ENCODE measurements at regions not wholly inside any gene's neighbourhood (a gene's known extent, or its start where the extent isn't known, plus 50 kb on each side); places are given as distances from the start of the nearest gene placed in this dataset.

DNA sequence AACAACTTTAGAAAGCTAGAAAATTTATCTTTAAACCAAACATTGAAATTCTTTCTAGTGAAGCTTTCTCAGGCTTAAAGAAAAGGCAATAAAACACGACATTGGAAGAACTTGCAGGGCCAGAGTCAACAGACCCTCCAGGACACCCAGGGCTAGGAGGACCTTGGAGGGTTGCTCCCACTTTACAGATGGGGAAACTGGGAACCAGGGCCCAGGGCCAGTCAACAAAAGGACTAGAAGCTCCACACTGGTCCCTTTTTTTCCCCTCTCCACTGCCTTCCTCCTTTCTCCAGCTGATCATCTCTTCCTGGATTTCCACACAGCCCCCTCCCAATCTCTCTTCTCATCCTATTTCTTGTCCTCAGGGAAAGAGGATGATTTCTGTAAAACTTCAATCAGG, 307.7 kb upstream of the CDH5 start:
- H3K4me3 ChIP-seq (ENCODE audit: low read depth, low read length): no peak overlapping the region
- TF ChIP-seq, protein P1, sequence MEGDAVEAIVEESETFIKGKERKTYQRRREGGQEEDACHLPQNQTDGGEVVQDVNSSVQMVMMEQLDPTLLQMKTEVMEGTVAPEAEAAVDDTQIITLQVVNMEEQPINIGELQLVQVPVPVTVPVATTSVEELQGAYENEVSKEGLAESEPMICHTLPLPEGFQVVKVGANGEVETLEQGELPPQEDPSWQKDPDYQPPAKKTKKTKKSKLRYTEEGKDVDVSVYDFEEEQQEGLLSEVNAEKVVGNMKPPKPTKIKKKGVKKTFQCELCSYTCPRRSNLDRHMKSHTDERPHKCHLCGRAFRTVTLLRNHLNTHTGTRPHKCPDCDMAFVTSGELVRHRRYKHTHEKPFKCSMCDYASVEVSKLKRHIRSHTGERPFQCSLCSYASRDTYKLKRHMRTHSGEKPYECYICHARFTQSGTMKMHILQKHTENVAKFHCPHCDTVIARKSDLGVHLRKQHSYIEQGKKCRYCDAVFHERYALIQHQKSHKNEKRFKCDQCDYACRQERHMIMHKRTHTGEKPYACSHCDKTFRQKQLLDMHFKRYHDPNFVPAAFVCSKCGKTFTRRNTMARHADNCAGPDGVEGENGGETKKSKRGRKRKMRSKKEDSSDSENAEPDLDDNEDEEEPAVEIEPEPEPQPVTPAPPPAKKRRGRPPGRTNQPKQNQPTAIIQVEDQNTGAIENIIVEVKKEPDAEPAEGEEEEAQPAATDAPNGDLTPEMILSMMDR (conservative IDR thresholded peaks at IDR 0.05; ENCODE audit: low read depth, low read length): no peak
- DNase-seq (ENCODE audit: low read depth): no peak

DNA sequence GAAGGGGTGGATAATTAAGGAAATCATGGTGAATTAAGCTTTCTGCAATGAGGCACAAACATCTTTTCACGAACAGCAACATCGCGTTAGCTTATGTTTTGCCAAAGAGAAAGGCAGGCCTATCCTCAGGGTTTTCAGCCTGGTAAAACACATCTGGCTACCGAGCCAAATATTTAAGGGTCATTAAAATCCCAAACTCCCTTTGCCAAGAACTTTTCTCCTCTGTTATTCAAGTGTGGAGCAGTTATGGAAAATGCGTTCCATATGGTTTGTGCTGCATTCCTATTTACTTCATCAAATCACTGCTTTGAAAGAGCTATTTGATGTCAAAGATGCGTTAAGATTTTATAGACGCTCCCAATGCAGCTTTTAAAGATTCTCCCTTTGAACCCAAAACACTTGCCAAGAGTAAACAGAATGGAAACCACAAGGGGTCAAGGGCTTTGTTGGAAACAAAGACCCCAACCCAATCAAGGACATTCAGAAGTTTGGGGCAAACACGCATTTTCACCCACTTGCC, 308.3 kb upstream of the CDH5 start:
- no peak overlapping the region for H3K4me3 ChIP-seq (ENCODE audit: low read depth, low read length)
- TF ChIP-seq, protein P1 (conservative IDR thresholded peaks at IDR 0.05; ENCODE audit: low read depth, low read length): no peak
- DNase-seq (ENCODE audit: low read depth): no peak

DNA sequence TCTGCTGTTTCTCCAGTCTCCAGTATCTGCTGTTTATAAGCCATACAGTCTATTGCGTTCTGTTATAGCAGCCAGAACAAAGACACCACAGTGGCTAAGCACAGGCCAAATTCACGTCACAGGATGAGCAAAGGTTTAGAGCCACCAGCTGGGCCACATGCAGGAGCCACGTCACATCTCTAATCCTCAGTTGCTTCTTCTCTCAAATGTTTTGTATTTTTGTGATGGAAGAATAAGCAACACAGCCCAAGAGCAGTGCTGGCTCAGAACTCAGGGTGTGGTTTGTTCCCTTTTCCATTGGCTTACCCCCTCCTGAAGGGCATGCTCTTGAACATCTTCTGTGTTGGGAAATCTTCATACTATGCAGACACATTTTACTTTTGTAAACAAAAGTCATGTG, 309.4 kb upstream of the CDH5 start:
- H3K4me3 ChIP-seq (ENCODE audit: low read depth, low read length): no peak overlapping the region
- DNase-seq (ENCODE audit: low read depth): no peak
- TF ChIP-seq, protein P1 (conservative IDR thresholded peaks at IDR 0.05; ENCODE audit: low read depth, low read length): no peak

DNA sequence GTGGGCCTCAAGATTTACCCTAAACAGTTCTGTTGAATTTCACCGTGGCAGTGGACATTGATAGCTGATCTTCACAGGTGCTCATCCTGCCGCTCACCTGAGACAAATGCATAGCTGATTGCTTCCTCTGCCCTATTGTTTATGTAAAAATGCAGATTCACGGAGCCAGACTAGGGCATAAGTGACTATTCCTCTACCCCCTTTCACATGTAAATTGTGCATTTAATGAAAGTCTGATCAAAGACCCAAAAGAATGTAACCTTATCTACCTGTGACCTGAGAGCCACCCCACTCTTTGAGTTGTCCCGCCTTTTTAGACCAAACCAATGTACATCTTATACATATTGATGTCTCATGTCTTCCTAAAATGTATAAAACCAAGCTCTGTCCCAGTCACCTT, 312.4 kb upstream of the CDH5 start:
- no peak for DNase-seq (ENCODE audit: low read depth)
- TF ChIP-seq, protein P1 (conservative IDR thresholded peaks at IDR 0.05; ENCODE audit: low read depth, low read length): no peak
- no peak overlapping the region for H3K4me3 ChIP-seq (ENCODE audit: low read depth, low read length)

DNA sequence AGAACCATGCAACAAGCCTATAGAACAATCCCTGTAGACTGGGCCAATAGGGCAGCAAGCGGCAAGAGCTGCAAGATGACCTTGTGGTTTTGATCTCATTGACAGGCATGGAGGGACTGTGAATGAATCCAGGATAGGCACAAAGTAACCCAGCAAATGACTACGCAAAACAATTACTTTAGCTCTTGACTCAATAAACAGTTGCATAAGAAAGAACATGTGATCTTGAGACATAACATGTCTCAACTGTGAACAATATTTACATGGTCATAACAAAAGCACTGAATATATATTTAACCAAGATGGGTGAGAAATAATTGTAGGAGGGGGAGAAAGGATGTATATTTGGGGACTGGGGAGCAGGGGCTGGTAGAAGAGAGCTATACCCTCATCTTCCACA, 313.7 kb upstream of the CDH5 start:
- peak; percentile 26 for DNase-seq (ENCODE audit: low read depth)
- TF ChIP-seq, protein P1 (conservative IDR thresholded peaks at IDR 0.05; ENCODE audit: low read depth, low read length): no peak
- no peak overlapping the region for H3K4me3 ChIP-seq (ENCODE audit: low read depth, low read length)

DNA sequence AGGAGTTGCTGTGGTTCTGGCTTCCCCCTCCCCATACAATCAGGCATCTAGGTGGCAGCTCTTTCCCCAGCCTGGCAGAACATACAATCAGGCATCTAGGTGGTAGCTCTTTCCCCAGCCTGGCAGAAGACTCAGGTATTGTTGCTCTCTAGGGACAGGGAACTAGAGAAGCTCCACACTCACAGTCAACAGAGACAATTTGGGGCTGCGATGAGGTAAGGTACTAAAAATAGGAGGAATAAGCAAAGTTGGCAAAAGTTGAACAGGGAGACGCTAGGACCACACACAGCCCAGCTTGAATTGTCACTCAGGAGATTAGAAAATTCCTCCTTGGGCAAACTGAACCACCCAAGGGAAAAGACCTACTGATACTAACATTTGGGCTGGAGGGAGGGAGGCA, 315.5 kb upstream of the CDH5 start:
- DNase-seq (ENCODE audit: low read depth): no peak
- no peak overlapping the region for H3K4me3 ChIP-seq (ENCODE audit: low read depth, low read length)
- TF ChIP-seq, protein P1 (conservative IDR thresholded peaks at IDR 0.05; ENCODE audit: low read depth, low read length): no peak

DNA sequence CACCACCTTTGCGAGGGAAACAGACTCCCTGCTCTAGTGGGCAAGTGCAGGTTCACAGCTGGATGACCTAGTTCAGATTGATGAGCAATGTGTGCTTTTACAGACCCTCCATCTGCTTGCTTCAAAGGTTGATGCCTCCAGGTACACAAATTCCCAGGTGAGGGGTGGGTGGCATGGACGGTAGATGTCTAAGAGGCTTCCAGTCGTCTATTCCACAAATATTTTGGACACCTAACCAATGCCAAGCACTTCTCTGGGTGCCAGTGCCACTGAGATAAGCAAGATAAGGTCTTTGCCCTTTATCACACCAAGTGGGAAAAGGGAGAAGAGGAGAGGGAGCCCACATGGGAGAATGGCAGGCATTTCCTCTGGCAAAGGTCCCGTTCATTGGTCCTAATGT, 316.6 kb upstream of the CDH5 start:
- no peak overlapping the region for H3K4me3 ChIP-seq (ENCODE audit: low read depth, low read length)
- TF ChIP-seq, protein P1 (conservative IDR thresholded peaks at IDR 0.05; ENCODE audit: low read depth, low read length): no peak
- DNase-seq (ENCODE audit: low read depth): no peak

Data from choroid plexus epithelial cell (primary cell).